Suppressor macrophage treated with lipopolysaccharide for 4 hours (primary cell): ENCODE measurements at regions not wholly inside any gene's neighbourhood (a gene's known extent, or its start where the extent isn't known, plus 50 kb on each side); places are given as distances from the start of the nearest gene placed in this dataset.
A peak's percentile ranks its signal among the peaks of the same experiment; 100 is the strongest.

Experiments used
- DNase-seq: peaks from one replicate; pipeline ENCODE4 v3.0.0-alpha.2; 2020

GRCh38 chr2:47315475-47315874 lies 53.6 kb upstream of the EPCAM start:
- no peak for DNase-seq

GRCh38 chr2:47313728-47314127 lies 55.4 kb upstream of the EPCAM start:
- no peak for DNase-seq

- DNase-seq, result no peak
Measured at GRCh38 chr2:47313141-47313691, 55.9 kb upstream of the EPCAM start.

- no peak for DNase-seq
Measured at GRCh38 chr2:47312491-47312850, 56.6 kb upstream of the EPCAM start.

GRCh38 chr2:47311764-47312490 lies 57.2 kb upstream of the EPCAM start:
- DNase-seq, result no peak

- no peak for DNase-seq
Measured at GRCh38 chr2:47310801-47311560, 58.1 kb upstream of the EPCAM start.

GRCh38 chr2:47309952-47310800 lies 58.9 kb upstream of the EPCAM start:
- peak; percentile 62 for DNase-seq

GRCh38 chr2:47309472-47309951 lies 59.6 kb upstream of the EPCAM start:
- no peak for DNase-seq

- no peak for DNase-seq
Measured at GRCh38 chr2:47307066-47307465, 62.0 kb upstream of the EPCAM start.

- DNase-seq, result no peak
Measured at GRCh38 chr2:47304654-47305053, 64.5 kb upstream of the EPCAM start.

- DNase-seq, result no peak
Measured at GRCh38 chr2:47303341-47304148, 65.6 kb upstream of the EPCAM start.

GRCh38 chr2:47302308-47302707 lies 66.8 kb upstream of the EPCAM start:
- no peak for DNase-seq

GRCh38 chr2:47301731-47302130 lies 67.4 kb upstream of the EPCAM start:
- DNase-seq, result no peak

- DNase-seq, result no peak
Measured at GRCh38 chr2:47301277-47301618, 67.9 kb upstream of the EPCAM start.

- peak; percentile 83 for DNase-seq
Measured at GRCh38 chr2:47300609-47301276, 68.4 kb upstream of the EPCAM start.

GRCh38 chr2:47300081-47300480 lies 69.0 kb upstream of the EPCAM start:
- DNase-seq, result no peak

- DNase-seq, result peak; percentile 47
Measured at GRCh38 chr2:47299555-47299954, 69.6 kb upstream of the EPCAM start.

- no peak for DNase-seq
Measured at GRCh38 chr2:47298771-47299170, 70.3 kb upstream of the EPCAM start.

GRCh38 chr2:47297767-47298425 lies 71.2 kb upstream of the EPCAM start:
- DNase-seq, result no peak

GRCh38 chr2:47295981-47296635 lies 73.0 kb upstream of the EPCAM start:
- DNase-seq, result peak; percentile 50
